ENCODE measurements at regions not wholly inside any gene's neighbourhood (a gene's known extent, or its start where the extent isn't known, plus 50 kb on each side); places are given as distances from the start of the nearest gene placed in this dataset.

- DNase-seq = no peak
Observed at GRCh38 chr2:160889439-160890170, 270.6 kb upstream of the TANK start.

- DNase-seq = no peak
Observed at GRCh38 chr2:160890667-160891352, 269.4 kb upstream of the TANK start.

GRCh38 chr2:160891353-160891740 is 268.9 kb upstream of the TANK start:
- no peak for DNase-seq

GRCh38 chr2:160892204-160892603 is 268.0 kb upstream of the TANK start:
- DNase-seq = no peak

GRCh38 chr2:160893581-160893980 is 266.6 kb upstream of the TANK start:
- DNase-seq = no peak

- DNase-seq = no peak
Observed at GRCh38 chr2:160898581-160899307, 261.5 kb upstream of the TANK start.

- no peak for DNase-seq
Observed at GRCh38 chr2:160901613-160902012, 258.6 kb upstream of the TANK start.

GRCh38 chr2:160905862-160906261 is 254.4 kb upstream of the TANK start:
- DNase-seq = no peak

GRCh38 chr2:160906878-160907277 is 253.3 kb upstream of the TANK start:
- no peak for DNase-seq

GRCh38 chr2:160907738-160908137 is 252.5 kb upstream of the TANK start:
- DNase-seq = no peak

- no peak for DNase-seq
Observed at GRCh38 chr2:160908157-160908556, 252.1 kb upstream of the TANK start.

GRCh38 chr2:160909781-160910242 is 250.4 kb upstream of the TANK start:
- DNase-seq = no peak

GRCh38 chr2:160910681-160911080 is 249.5 kb upstream of the TANK start:
- DNase-seq = no peak

GRCh38 chr2:160911258-160911657 is 249.0 kb upstream of the TANK start:
- DNase-seq = no peak

- no peak for DNase-seq
Observed at GRCh38 chr2:160912276-160912675, 248.0 kb upstream of the TANK start.

- DNase-seq = no peak
Observed at GRCh38 chr2:160913323-160913722, 246.9 kb upstream of the TANK start.

- DNase-seq = no peak
Observed at GRCh38 chr2:160914217-160914616, 246.0 kb upstream of the TANK start.

GRCh38 chr2:160916300-160916699 is 243.9 kb upstream of the TANK start:
- no peak for DNase-seq

GRCh38 chr2:160917850-160918249 is 242.4 kb upstream of the TANK start:
- DNase-seq = no peak

- DNase-seq = no peak
Observed at GRCh38 chr2:160918258-160918657, 242.0 kb upstream of the TANK start.

GRCh38 chr2:160918906-160919503 is 241.2 kb upstream of the TANK start:
- peak; percentile 2 for DNase-seq

- DNase-seq = no peak
Observed at GRCh38 chr2:160920061-160920460, 240.2 kb upstream of the TANK start.

- DNase-seq = no peak
Observed at GRCh38 chr2:160920791-160921303, 239.4 kb upstream of the TANK start.
